GM12875 (cell line): ENCODE measurements at regions not wholly inside any gene's neighbourhood (a gene's known extent, or its start where the extent isn't known, plus 50 kb on each side); places are given as distances from the start of the nearest gene placed in this dataset.

Experiments used
- H3K4me3 ChIP-seq: one replicate; pipeline ENCODE4 v1.5.1; 2011; ENCODE audit warnings: low read depth, low read length, control low read depth
- TF ChIP-seq, protein P1 (sequence below): IDR thresholded peaks from 2 replicates; pipeline ENCODE4 v1.5.1; 2011; ENCODE audit warnings: low read depth, mild to moderate bottlenecking, control low read depth, inconsistent platforms, low read length, moderate library complexity, borderline replicate concordance; ENCODE audit not compliant: insufficient read depth

DNA sequence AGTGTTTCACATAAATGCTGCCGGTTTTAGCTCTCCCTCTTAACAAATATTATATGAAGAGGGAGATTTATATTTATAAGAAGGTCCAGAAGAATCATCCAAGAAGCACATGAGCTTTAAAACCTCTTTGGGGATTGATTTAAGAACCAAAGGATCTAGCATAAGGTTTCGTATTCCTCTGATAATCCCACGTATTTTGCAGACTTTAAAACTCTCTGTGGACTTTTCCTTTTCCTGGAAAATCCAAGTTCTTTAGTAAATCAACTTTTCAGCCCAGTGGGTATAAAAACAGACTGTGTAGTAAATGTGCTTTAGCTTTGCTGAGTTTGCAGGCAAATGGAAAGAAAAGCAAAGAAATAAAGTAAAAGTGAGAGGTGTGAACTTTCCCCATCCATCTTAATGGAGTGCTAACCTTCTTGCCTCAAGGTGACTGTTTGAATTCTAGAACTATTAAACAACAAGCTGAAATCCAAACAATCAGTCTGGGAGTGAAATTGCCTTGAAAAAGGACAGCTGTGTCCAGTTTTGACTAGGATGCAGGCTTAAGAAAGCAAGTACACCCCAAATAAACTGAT is 363.4 kb upstream of the SLC24A2 start:
- TF ChIP-seq, protein P1, sequence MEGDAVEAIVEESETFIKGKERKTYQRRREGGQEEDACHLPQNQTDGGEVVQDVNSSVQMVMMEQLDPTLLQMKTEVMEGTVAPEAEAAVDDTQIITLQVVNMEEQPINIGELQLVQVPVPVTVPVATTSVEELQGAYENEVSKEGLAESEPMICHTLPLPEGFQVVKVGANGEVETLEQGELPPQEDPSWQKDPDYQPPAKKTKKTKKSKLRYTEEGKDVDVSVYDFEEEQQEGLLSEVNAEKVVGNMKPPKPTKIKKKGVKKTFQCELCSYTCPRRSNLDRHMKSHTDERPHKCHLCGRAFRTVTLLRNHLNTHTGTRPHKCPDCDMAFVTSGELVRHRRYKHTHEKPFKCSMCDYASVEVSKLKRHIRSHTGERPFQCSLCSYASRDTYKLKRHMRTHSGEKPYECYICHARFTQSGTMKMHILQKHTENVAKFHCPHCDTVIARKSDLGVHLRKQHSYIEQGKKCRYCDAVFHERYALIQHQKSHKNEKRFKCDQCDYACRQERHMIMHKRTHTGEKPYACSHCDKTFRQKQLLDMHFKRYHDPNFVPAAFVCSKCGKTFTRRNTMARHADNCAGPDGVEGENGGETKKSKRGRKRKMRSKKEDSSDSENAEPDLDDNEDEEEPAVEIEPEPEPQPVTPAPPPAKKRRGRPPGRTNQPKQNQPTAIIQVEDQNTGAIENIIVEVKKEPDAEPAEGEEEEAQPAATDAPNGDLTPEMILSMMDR, result no peak
- no peak overlapping the region for H3K4me3 ChIP-seq

DNA sequence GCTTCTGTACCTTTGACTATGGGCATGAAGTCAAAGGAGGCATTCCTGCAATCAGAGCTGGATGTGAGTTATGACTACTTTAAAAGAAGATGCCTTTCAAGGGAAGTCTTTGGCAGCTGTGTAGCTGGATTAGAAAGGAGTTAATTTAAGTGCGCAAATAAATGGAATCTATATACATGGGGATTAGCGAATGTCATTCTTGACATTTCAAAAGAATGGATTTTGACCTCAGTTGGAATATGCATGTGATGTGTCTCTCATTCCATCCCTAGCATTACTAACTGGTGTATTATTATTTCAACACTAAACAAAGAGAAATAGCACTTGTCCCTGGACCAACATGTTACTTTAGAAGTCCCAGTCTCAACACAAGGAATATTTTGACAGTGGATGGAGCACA is 359.6 kb upstream of the SLC24A2 start:
- TF ChIP-seq, protein P1, result no peak

DNA sequence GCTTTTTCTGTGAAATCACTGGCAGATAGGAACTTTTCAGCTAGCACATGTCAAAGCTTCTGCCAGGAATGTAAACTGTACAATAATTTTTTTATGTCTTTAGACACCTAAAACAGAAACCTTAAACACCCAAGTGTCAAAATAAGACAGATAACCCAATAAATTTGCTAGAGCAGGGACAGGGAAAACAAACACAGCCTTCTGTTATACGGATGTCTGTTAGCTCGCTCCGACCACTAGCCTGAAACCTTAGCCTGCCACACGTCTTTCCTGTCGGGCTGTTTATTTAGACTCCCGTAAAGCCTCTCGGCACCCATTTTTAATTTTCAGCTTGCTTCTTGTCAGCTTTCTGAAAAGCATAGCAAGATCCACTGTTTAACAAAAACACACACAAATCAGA is 355.4 kb upstream of the SLC24A2 start:
- H3K4me3 ChIP-seq, result no peak overlapping the region
- TF ChIP-seq, protein P1, result no peak

More for the DNA sequence above, 359.6 kb upstream of the SLC24A2 start:
- H3K4me3 ChIP-seq, result no peak overlapping the region

DNA sequence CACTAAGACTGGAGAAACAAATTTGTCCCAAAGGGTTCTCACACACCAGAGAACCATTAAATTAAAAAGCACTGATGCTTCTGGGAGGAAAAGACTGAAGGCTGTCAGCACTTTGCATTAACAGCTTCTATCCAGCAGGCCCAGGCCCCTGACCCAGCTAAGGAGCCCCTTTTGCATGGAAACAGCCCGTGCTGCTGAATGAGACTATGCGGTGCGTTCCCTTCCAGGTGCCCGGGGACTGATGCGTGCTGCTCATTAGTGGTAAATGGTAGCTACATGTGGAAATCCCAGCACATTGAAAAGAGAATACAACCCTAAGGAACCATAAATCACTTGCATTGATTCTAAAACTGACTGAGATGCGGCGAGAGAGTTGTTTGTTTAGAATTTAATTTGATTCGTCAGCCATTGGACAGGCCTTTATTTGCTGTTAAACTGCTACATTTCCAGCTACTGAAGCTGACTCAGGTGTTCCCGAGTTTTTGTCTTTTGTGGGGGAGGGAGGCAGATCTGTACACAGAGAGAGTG is 351.0 kb upstream of the SLC24A2 start:
- TF ChIP-seq, protein P1, result no peak
- no peak overlapping the region for H3K4me3 ChIP-seq

DNA sequence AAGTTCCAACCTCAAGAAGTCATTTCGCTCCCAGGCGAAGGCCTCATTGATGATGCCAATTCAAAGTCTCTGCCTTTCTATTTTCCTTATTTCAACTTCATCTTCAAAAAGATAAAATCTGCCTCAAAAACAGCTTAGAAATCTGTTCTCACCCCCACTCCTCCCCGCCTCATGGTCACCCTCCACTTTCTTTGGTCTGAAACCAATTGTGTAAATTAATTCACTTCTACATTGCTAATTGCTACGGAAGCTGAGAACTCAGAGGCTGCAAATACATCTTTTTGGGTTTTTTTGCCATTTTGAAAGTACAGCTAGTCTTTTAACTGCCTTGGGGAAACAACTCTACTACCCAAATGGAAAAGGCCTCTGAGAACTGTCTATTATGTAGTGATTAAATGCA is 350.0 kb upstream of the SLC24A2 start:
- TF ChIP-seq, protein P1, result no peak
- no peak overlapping the region for H3K4me3 ChIP-seq

DNA sequence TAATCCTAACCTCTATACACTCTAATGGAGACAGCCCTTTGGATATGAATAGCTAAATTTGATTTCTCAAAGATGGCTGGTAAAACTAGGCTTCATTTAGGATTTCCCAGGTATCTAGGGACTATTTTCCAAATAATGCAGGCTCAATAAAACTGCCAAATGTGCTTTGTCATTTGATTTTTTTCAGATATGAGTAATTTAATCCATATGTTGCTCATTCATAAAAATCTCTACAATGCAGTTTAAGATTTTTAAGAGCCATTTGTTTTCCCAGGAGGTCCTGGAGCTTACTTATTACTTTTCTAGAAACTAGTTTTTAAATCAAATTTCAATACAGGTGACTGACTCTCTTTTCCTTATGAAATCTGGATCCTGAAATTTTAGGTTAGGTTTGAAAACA is 349.3 kb upstream of the SLC24A2 start:
- TF ChIP-seq, protein P1, result no peak

DNA sequence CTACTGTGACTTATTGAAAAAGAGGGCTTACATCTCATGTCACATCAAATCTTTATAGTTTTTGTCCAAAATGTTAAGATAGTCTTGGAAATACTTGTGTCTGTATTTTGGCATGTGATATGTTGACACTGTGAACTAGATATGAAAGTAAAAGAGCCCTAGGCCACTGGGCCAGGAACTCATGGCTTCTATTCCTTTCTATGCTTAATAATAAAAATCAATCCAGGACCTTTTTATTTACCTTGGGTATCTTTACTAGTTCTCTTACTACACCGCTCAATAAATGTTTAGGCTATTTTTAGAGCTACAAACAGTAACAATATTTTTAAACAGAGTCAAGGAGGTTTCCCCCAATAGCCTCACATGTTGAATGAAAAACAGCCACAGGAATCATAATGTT is 348.6 kb upstream of the SLC24A2 start:
- H3K4me3 ChIP-seq, result no peak overlapping the region
- TF ChIP-seq, protein P1, result no peak

More for the DNA sequence above, 349.3 kb upstream of the SLC24A2 start:
- H3K4me3 ChIP-seq, result no peak overlapping the region
